HS-5 (cell line): ENCODE measurements at regions not wholly inside any gene's neighbourhood (a gene's known extent, or its start where the extent isn't known, plus 50 kb on each side); places are given as distances from the start of the nearest gene placed in this dataset.
"Not testable (repeated sequence)": the region's sequence is repeated elsewhere in the genome, so short reads cannot be mapped to it uniquely, and the experiment has no call there.

Experiments used
- DNase-seq: peaks from one replicate; pipeline ENCODE4 v3.0.0-alpha.2; 2012; ENCODE audit warnings: low read depth

DNA sequence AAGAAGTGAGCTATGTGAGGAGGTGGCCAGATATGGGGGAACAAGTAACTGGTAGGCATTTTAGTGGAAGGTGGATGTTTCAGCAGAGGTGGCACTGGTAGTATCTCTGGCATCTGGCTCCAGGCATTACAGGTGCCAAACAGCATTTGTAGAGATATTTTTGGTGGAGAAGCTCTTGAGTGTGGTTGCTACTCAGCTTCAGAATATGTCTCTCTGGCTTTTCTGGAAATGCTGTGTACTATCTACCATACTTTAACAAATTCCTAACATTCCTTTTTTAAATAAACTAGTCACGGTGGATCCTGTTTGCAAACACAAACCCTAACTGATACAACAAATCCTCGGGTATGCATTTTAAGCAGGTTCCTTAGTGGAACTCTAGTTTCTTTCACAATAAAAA lies 128.0 kb downstream of the BARX2 start:
- no peak for DNase-seq

DNA sequence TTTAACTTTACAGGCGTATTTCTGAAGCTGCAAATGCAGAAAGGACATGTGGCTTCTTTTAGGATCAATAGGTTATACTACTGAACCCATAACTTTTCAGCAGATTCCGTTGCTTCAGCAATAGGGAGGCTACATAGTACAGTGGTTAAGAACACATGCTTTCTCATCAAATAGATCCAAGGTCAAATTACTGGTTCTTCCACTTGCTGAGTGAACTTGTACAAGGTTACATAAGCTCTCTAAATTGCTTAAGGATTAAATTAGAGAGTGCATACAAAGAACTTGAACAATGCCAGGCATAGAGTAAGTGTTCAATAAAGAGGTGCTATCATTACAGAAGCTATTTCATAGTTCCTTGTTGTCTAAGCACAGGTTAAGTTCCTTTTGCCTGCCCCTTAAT lies 129.6 kb downstream of the BARX2 start:
- DNase-seq, result no peak

DNA sequence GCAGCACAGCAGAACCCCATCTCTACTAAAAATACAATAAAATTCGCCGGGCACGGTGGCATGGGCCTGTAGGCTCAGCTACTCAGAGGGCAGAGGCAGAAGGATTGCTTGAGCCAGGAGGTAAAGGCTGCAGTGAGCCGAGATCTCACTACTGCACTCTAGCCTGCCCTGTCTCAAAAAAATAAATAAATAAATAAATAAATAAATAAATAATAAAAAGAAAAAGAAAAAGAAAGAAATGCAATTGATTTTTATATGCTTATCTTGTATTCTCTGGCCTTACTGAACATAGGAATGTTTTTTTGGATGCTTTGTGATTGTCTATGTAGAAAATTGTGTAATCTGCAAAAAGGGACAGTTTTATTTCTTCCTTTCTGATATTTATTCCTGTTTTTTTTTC lies 132.5 kb downstream of the BARX2 start:
- no peak for DNase-seq

DNA sequence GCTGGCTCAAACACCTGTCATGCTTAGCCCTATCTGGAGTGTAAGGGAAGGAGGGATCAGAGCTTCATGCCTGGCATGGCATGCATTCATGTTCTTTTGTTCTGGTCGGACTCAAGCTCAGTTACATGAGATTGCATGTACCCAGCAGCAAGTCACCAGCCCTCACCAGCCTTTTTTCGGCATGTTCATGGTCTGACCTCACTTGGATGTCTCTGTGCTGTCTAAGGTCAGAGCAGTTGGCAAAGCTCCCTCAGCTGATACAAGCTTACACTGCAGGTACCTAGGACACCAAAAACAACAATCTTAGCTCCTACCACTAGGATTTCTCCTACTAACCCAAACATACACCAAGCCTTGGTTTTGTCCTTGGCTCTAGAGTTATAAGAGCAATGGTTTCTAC lies 152.6 kb downstream of the BARX2 start:
- no peak for DNase-seq

DNA sequence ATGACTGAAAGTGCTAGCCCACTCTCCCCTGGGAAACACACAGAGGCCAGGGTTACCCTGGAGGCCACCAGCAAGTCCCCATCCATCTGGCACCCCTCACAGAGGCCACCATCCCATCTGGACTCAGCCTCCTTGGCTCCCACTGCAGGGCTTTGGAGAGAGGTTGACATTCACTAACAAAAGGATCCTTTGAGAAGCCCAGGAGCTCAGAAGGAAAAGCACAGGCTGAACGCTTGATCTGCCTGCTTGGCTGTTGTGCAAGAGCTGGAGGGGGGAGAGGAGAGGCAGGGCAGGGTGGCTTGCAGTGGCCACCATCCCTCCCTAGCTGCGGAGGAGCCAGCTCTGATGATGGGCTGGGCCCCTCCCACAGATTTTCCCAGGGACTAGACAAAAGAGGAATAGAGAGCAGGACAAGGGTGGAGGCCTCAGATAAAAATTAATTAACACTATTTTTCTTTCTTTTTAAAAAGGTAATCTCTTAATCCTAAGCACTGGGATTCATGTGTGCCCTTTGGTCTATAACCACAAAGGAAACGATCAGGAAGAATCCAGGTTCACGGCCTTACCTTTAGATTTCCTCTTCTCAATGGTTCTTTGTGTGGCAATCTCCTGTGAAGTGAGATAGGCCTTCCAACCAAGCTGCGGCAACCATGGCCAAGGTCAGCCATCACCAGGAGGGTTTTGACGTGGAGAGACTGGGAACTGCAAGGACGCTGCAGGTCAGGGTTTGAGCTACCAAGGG lies 154.7 kb downstream of the BARX2 start:
- DNase-seq, result no peak

DNA sequence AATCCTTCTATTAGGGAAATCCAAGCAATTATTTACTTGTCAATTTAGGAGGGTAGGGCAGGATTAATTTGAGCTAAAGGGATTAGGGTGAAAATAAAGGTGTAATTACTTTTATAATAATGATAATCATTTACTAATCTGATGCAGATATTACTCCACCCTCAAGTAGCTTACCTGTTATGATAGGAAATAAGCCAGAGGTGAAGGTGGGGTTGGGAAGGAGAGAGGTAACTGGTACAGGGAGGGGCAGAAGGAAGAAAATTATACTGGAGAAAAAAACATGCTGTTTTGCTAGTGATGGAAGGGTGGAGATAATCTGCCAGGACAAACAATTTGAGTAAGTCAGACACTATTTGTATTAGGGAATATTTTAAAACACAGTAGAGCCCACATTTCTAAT lies 157.7 kb downstream of the BARX2 start:
- no peak for DNase-seq

DNA sequence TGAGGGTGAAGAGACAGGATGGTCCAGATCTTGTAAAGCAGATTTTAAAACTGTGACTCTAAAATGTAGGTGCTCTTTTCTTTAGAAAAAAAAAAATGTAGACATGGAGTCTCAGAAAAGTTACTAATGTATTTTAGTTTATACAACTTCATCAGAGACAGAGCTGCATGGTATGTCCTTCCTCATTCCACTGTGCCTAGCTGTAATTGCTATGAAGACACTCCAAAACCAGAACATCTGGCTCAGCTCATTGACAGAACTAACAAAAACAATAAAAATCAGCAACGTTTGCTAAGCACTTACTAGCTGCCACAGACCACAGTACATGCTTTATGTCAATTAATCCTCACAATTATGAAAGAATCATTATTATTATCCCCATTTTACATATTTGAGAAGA lies 160.7 kb downstream of the BARX2 start:
- DNase-seq, result no peak

DNA sequence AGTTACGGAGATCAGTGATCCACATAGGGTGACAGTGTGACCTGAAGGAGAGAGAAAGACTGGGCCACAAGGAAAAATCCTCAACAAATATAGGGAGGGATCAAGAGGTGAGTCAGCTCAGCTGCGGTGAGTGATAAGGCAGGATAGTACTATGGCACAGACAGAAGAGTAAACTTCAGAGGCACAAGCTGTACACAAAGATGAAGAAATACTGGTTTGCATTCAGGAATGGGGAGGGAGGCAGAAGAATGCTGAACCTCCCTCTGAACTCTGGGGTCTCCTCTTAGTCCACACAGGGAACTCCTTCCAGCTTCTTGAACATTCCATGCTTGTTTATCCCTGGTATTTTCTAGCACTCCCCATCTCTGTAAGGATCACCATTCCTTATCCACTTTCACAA lies 162.7 kb downstream of the BARX2 start:
- DNase-seq, result no peak

DNA sequence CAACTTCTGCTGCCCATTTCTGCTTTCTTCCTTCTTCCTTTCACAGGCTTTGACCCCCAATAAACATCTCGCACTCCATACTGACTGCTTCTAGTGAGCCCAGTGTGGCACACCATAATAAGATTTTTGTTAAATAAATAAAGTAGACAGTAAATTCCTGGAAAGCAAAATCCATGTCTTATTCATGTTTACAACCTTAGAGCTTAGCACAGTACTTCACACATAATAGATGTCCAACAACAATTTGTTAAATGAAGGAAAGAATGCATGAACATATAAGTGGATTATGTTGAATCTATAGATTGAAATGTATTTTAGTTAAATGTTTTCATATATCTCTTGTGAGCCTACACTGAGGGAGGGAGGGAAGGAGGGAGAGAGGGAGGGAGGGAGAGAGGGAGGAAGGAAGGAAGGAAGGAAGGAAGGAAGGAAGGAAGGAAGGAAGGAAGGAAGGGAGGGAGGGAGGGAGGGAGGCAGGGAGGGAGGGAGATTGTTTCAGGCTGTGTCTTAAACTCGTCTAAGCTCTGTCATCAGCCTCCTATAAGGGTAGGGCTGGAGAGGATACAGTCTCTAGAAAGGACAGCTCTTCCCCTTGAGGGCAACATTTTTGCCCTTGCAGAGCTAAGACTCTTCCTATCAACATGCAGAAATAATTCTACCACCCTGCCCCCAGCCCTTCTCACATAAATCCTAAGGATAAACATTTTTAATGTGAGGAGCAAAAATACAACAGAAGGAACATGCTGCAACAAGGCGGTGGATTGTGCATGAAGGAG lies 168.1 kb downstream of the BARX2 start:
- DNase-seq, result no peak

DNA sequence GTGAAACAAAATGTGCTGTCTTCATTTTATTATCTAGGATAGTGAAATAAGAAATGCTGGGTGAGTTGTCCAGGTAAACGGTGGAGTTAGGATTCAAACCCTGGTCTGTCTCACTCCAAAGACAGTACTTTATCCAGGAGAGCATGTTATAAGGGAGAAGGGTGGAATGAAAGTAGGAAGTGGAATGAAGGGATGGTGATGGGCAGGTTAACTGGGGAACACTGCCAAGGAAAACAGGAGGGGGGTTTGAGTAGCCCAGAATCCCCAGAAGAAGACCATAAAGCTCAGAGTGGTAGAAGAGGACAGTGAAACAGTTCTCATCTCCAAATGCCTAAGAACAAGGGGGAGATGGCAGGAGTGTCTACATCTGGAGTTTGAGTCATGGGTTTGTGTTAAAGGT lies 169.0 kb downstream of the BARX2 start:
- DNase-seq, result no peak

DNA sequence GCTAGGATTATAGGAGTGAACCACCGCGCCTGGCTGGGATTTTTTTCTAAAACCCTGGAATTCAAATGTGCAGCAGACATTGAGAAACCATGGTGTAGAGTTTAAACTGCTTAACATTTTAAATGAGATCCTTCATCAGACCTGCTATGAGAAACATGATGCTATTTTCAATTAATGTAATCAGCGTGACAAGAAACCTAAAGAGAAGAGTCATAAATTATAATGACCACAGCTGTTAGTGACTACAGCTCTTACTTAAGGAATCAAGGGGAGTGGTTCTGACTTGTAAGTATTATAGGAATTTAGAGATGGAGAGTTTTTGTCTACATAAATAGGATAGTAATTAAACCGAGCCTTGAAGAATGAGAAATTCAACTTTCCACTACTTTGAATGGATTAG lies 170.6 kb downstream of the BARX2 start:
- DNase-seq, result no peak

DNA sequence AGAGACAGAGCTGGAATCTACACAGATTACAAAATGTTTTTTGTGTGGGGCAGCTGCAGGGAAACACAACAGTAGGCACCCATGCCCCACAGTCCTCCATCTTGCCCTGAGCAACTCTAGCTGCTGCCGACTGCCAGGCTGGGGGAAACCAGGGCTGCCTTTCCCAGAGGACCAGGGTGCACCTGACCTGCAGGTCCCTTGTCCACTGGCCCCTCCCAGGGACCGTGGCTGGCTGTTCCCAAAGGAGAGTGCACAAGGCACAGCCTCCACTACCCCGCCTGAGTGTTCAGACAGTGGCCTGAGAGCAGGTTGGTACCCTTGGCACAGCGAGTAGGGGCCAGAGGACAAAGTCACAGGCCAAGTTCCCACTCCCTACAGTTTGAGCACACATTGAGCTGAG lies 181.8 kb downstream of the BARX2 start:
- no peak for DNase-seq

DNA sequence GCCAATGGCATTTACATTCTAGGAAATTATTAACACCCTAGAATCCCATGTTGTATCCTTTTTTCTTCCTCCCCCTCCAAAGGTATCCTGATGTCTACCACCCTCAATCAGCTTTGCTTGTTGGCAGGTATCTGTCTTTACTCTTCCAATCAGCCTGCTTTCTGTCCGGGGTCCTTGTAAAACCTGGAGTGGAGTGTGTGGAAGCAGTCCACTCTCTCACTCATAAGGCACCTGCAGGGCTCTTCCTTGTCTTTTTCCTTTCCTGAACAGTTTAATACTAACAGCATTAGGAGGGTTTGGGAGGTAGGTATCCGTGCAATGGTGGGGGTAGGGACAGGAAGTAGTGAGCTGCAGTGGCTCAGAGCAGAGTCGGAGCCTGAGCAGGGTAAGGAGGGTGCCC lies 193.4 kb downstream of the BARX2 start:
- DNase-seq, result no peak

DNA sequence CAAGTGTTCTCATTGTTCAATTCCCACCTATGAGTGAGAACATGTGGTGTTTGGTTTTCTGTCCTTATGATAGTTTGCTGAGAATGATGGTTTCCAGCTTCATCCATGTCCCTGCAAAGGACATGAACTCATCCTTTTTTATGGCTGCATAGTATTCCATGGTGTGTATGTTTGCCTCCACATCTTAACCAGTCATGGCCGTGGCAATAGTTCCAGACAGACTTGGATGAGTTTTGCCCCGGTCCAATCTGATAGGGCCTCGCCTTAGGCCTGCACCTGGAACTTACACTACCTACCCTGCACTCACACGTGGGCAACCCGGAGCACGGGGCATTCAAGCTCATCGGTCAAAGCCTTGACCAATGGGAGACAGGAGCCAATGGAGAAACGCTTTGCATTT lies 197.0 kb downstream of the BARX2 start:
- DNase-seq, result not testable (repeated sequence)

DNA sequence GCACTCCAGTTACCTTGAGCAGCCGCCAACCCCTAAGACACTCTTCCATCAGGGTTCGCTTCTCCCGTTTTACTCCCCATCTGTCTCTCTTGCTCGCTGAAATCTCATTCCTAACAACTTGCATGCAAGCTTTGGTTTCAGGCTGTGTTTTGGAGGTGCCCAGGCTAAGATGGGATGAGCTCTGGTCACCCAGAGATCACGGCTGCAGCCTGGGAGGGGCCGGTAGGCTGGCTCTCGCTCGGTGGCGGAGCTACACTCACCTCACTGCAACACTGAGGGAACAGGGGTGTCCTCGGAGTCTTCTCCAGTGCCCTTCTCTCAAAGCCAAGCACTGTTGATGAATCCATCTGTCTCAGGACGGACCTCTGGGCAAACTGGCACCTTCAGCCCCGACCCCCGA lies 197.5 kb downstream of the BARX2 start:
- no peak for DNase-seq

DNA sequence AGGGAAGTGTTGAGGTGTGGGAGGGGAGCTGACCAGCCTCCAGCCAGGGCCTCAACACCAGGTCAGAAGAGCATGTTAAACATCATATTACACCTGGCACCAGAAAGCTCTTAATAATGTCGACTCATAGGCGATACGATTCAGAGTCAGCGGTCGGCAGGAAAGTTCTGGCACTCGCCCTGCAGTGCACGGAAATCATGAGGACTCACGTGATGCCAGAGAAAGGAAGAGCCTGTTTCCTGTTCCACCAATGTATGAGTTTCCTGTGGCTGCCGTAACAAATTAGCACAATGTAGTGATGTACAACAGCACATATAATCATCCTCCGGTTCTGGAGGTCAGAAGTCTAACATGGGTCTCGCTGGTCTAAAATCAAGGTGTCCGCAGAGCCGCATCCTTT lies 198.8 kb downstream of the BARX2 start:
- DNase-seq, result no peak

DNA sequence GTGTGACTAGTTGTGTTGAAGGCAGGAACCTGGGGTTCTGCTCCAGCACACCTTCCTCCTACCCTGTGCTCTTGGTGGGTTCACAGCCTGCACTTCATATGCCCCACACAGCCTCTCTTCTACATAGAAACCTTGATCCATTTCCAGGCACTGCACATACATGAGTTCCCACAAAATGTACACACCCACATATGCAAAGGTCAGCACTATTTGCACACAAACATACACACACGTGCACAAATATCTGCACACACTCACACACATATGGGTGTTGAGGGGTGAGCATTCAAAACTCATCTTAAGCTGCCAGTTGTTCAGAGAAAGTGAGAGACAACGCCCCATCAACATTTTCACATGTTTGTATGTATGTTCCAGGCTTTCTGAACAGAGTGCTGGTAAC lies 201.0 kb downstream of the BARX2 start:
- DNase-seq, result no peak

DNA sequence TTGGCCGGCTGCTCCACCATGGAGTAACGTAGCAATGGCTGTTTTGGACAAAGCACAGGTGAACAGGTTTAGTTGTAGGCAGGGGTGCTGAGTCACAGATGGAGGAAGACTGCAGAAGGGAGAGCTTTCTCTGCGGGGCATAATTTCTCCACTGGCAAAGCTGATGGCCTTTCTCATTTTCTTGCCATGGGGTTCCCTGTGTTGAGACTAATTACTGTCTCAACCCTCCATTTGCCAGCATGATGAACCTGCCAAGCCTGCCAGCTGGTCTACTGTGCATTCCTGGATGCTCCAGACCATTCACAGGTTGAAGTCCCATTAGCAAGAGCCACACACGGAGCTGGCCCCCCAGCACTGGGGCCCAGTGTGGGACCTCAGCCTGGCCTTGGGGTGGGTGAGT lies 202.4 kb downstream of the BARX2 start:
- DNase-seq, result no peak

DNA sequence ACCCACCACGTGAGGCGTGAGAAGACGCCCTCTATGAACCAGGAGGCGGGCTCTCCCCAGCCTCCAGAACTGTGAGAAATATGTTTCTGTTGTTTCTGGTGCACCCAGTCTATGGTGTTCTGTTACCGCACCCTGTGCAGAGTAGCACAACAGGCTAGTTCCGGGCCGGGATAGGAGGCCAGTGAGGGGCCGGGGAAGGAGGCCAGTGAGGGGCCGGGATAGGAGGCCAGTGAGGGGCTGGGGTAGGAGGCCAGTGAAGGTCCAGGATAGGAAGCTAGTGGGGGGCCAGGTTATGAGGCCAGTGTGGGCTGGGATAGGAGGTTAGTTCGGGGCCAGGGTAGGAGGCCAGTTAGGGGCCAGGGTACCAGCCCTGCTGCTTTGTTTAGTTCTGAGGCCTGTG lies 204.6 kb downstream of the BARX2 start:
- DNase-seq, result no peak

DNA sequence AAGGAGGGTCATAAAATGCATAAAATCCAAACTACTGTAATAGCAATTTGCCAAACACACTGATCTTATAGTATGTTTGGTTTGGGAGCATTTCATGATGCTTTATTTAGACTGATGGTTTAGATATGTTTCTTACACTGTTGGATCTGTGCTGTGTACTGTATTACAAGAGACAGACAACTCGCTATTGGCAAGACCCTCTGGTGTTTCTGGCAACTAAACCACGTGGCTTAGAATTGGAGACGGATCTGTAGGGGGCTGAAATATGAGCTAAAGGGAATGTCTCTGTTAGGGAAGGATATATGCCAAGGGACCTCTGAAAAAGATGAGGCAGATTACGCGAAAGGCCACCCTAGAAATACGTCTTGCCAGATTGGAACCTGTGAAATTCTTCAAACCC lies 208.7 kb downstream of the BARX2 start:
- no peak for DNase-seq

DNA sequence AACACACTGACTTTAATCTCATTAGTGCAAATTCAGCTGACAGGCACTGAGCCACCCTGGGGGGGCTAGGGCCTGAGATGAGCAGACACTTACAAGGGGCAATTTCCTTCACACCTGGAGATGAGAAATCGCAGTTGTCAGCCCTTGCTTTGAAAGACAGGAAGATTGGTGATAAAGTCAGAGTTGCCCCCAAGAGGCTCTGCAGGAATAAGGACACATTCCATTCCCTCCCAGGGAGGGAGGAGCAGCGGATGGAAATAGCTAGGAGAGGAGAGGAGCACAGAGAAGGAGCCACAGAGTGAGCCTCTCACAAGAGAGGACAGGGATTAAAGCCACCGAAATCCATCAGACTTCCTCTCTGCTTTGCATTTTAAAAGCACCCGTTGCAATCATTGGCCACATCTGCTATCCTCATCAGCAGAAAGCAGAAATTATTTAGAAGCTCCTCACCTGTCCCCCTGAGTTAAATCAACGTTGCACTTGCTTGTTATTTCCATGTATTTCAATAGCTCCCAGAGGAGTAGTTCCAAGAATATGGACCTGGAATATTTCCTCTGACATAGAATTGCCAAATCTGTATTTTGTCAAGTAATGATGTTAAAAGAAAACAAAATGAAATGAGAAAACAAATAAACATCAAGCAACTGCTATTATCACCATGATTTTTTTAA lies 213.7 kb downstream of the BARX2 start:
- no peak for DNase-seq

DNA sequence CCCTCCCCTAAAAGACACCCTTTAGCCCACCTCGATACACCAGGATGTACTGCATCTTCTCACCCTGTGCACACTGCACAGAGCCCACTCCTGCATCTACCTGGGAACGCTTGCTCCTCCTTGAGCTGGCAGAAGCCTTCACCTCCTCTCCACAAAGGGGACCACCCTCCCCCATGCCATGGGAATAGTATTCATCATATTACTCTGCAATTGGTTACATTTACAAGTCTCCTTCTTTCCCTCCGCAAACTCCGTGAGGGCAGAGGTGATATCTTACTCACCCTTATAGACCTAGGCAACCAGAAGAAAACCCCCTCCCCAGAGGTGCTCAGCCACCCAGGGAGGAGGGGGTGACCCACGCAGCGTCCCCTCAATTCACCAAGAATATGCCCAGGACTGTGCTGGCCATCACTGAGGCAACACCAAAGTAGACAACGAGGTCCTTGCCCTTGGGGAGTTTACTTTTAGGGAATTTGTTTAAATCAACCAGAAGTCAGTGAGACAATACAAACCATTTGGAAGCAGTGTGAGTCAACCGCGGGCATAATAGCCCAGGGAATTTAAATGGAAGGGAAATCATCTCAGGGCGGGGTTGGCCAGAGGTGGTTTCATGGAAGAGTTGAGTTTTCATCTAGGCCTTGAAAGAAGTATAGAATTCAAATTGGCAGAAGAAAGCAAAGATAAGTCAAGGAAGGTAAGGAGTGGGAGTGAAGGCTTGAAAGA lies 214.5 kb downstream of the BARX2 start:
- DNase-seq, result no peak
